Breast epithelium (tissue), 3 donors: ENCODE measurements at regions not wholly inside any gene's neighbourhood (a gene's known extent, or its start where the extent isn't known, plus 50 kb on each side); places are given as distances from the start of the nearest gene placed in this dataset.
"Not testable (repeated sequence)": the region's sequence is repeated elsewhere in the genome, so short reads cannot be mapped to it uniquely, and the experiment has no call there.

Experiments
- POLR2A ChIP-seq: fragments of 450-650 bp; IDR thresholded peaks from one replicate; pipeline ENCODE4 v1.6.1; 2016; ENCODE audit warnings: antibody characterized with exemption, mild to moderate bottlenecking, moderate library complexity
- POLR2AphosphoS5 ChIP-seq, 3 donors: sonication (generic); formaldehyde crosslinking; IDR thresholded peaks; one replicate each; pipeline ENCODE4 v1.6.1; 2017; ENCODE audit warnings: antibody characterized with exemption in 3 of 3
- TF ChIP-seq, protein P1 (sequence below), 3 donors: fragments of 450-650 bp; IDR thresholded peaks; one replicate each; pipeline ENCODE4 v1.5.1; 2016 to 2017; ENCODE audit warnings: antibody characterized with exemption in 3 of 3, mild to moderate bottlenecking in 3 of 3, moderate library complexity in 3 of 3

DNA sequence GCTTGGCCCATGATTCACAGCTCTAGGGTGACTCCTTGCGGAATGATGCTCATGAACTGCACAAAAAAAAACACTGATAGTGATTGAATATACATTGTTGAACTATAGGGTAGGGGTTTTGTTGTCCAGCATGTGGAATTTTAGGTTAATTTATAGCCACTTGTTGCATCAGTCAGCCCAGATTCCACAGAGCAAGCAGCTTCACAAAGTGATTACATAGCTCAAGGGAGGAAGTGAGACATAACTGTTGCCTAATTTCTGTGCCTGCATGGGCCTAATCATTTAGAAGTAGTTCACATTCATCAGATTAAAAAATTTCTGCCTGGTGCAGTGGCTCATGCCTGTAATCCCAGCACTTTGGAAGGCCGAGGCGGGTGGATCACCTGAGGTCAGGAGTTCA, 142.2 kb upstream of the ZNF722 start:
- TF ChIP-seq, protein P1, sequence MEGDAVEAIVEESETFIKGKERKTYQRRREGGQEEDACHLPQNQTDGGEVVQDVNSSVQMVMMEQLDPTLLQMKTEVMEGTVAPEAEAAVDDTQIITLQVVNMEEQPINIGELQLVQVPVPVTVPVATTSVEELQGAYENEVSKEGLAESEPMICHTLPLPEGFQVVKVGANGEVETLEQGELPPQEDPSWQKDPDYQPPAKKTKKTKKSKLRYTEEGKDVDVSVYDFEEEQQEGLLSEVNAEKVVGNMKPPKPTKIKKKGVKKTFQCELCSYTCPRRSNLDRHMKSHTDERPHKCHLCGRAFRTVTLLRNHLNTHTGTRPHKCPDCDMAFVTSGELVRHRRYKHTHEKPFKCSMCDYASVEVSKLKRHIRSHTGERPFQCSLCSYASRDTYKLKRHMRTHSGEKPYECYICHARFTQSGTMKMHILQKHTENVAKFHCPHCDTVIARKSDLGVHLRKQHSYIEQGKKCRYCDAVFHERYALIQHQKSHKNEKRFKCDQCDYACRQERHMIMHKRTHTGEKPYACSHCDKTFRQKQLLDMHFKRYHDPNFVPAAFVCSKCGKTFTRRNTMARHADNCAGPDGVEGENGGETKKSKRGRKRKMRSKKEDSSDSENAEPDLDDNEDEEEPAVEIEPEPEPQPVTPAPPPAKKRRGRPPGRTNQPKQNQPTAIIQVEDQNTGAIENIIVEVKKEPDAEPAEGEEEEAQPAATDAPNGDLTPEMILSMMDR (IDR thresholded peaks at IDR 0.05): not testable (repeated sequence)
- not testable (repeated sequence) for TF ChIP-seq POLR2A; POLR2AphosphoS5 (IDR thresholded peaks at IDR 0.05)
